ENCODE measurements at regions not wholly inside any gene's neighbourhood (a gene's known extent, or its start where the extent isn't known, plus 50 kb on each side); places are given as distances from the start of the nearest gene placed in this dataset.

DNA sequence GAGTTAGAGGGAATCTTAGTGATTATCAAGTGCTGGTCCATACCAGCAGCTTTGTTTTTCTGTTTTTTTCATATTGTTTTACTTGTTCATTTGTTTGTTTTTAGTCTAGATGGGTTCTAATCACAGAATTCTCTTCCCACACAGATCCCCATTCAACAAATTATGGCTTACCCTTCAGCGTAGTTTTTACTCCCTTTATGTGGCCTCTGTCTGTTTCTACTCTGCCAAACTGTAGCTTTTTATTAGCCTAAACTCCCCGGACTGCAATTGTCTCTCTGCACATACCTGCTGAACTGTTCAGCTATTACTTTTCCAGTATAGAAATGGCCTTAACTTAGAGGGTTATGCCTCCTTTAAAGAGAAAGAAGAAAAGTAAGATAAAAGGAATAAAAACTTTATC lies 348.5 kb downstream of the TGFB2 start:
- TF ChIP-seq POLR2AphosphoS5 (IDR thresholded peaks at IDR 0.05) (no peak), POLR2A (IDR thresholded peaks at IDR 0.05) (no peak)
- TF ChIP-seq, protein P1, sequence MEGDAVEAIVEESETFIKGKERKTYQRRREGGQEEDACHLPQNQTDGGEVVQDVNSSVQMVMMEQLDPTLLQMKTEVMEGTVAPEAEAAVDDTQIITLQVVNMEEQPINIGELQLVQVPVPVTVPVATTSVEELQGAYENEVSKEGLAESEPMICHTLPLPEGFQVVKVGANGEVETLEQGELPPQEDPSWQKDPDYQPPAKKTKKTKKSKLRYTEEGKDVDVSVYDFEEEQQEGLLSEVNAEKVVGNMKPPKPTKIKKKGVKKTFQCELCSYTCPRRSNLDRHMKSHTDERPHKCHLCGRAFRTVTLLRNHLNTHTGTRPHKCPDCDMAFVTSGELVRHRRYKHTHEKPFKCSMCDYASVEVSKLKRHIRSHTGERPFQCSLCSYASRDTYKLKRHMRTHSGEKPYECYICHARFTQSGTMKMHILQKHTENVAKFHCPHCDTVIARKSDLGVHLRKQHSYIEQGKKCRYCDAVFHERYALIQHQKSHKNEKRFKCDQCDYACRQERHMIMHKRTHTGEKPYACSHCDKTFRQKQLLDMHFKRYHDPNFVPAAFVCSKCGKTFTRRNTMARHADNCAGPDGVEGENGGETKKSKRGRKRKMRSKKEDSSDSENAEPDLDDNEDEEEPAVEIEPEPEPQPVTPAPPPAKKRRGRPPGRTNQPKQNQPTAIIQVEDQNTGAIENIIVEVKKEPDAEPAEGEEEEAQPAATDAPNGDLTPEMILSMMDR (IDR thresholded peaks at IDR 0.05 in 8 of 11, conservative IDR thresholded peaks at IDR 0.05 in 3 of 11): no peak
